PFSK-1 (cell line): ENCODE measurements at regions not wholly inside any gene's neighbourhood (a gene's known extent, or its start where the extent isn't known, plus 50 kb on each side); places are given as distances from the start of the nearest gene placed in this dataset.

ENCODE experiments used
- POLR2AphosphoS5 ChIP-seq: IDR thresholded peaks from 2 replicates; pipeline ENCODE4 v1.6.1; 2012; ENCODE audit warnings: low read depth, mild to moderate bottlenecking, control low read depth, low read length, moderate library complexity
- REST ChIP-seq, 2 experiments: IDR thresholded peaks; 2 replicates each; pipeline versions ENCODE4 v1.6.1 to v1.8.0; 2011 to 2012; ENCODE audit warnings: low read depth in 2 of 2, low read length in 2 of 2, control low read depth in 1 of 2, inconsistent platforms in 1 of 2, mild to moderate bottlenecking in 1 of 2, moderate library complexity in 1 of 2; ENCODE audit not compliant: insufficient read depth in 1 of 2
- SIN3A ChIP-seq: IDR thresholded peaks from 2 replicates; pipeline ENCODE4 v1.6.1; 2012; ENCODE audit warnings: mild to moderate bottlenecking, low read length, moderate library complexity, borderline replicate concordance; ENCODE audit not compliant: insufficient read depth
- TAF1 ChIP-seq: IDR thresholded peaks from 2 replicates; pipeline ENCODE4 v1.6.1; 2012; ENCODE audit warnings: low read length, control low read depth, borderline replicate concordance; ENCODE audit not compliant: insufficient read depth

GRCh38 chr12:125674554-125675338 is 609.5 kb downstream of the AACS start:
- TF ChIP-seq TAF1 = no peak
- no peak for TF ChIP-seq REST (IDR thresholded peaks at IDR 0.05; ENCODE audit: insufficient read depth in 1 of 2, low read depth in 2 of 2, low read length in 2 of 2)
- no peak for TF ChIP-seq SIN3A
- no peak for TF ChIP-seq POLR2AphosphoS5
